H1 (cell line): ENCODE measurements at regions not wholly inside any gene's neighbourhood (a gene's known extent, or its start where the extent isn't known, plus 50 kb on each side); places are given as distances from the start of the nearest gene placed in this dataset.

Source experiments
- HDAC6 ChIP-seq: IDR thresholded peaks from one replicate; pipeline ENCODE4 v1.7.1; 2012; ENCODE audit warnings: low read depth, mild to moderate bottlenecking, inconsistent platforms, low read length, moderate library complexity
- TAF7 ChIP-seq: optimal IDR thresholded peaks from 2 replicates; pipeline ENCODE3; 2011; ENCODE audit warnings: low read depth, mild to moderate bottlenecking, inconsistent platforms, low read length, moderate library complexity, borderline replicate concordance

- TF ChIP-seq TAF7, result no peak
- TF ChIP-seq HDAC6, result no peak
Measured at GRCh38 chr6:23890543-23891227, 235.3 kb upstream of the NRSN1 start (continued).
